ENCODE measurements at regions not wholly inside any gene's neighbourhood (a gene's known extent, or its start where the extent isn't known, plus 50 kb on each side); places are given as distances from the start of the nearest gene placed in this dataset.

- TF ChIP-seq CTCF (IDR thresholded peaks at IDR 0.05; ENCODE audit: low read depth, low read length) (no peak), POLR2A (IDR thresholded peaks at IDR 0.05; ENCODE audit: extremely low read depth, insufficient read length) (no peak)
These were observed 684.0 kb upstream of the CDH9 start for GRCh38 chr5:27722337-27722736.
